ENCODE measurements at regions not wholly inside any gene's neighbourhood (a gene's known extent, or its start where the extent isn't known, plus 50 kb on each side); places are given as distances from the start of the nearest gene placed in this dataset.

DNA sequence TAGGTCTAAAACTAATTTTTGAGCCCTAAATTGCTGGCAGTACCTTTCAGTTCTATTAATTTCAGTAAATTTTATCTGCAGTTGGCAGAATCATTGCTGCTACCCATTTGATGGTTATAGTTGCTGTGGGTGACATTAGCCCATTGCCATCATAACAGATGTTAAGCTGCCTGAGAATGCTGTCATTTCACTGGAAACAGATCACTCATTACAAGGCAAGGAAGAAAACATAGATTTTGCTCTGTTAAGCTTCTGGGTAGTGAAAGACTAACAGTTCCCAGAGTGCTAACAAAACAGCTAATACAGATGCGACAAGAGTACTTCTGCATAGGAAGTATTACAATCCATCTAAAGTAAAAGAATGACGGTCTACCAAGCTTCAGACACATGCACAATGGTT, 213.2 kb downstream of the SPANXN3 start:
- no peak for TF ChIP-seq POLR2A (IDR thresholded peaks at IDR 0.05)
- TF ChIP-seq, protein P1, sequence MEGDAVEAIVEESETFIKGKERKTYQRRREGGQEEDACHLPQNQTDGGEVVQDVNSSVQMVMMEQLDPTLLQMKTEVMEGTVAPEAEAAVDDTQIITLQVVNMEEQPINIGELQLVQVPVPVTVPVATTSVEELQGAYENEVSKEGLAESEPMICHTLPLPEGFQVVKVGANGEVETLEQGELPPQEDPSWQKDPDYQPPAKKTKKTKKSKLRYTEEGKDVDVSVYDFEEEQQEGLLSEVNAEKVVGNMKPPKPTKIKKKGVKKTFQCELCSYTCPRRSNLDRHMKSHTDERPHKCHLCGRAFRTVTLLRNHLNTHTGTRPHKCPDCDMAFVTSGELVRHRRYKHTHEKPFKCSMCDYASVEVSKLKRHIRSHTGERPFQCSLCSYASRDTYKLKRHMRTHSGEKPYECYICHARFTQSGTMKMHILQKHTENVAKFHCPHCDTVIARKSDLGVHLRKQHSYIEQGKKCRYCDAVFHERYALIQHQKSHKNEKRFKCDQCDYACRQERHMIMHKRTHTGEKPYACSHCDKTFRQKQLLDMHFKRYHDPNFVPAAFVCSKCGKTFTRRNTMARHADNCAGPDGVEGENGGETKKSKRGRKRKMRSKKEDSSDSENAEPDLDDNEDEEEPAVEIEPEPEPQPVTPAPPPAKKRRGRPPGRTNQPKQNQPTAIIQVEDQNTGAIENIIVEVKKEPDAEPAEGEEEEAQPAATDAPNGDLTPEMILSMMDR (IDR thresholded peaks at IDR 0.05), result no peak

Measured in tibial nerve (tissue), 3 donors.